HG03558 (cell line): ENCODE measurements at regions not wholly inside any gene's neighbourhood (a gene's known extent, or its start where the extent isn't known, plus 50 kb on each side); places are given as distances from the start of the nearest gene placed in this dataset.
"Not testable (repeated sequence)": the region's sequence is repeated elsewhere in the genome, so short reads cannot be mapped to it uniquely, and the experiment has no call there.

ENCODE experiments used
- ATAC-seq: cut with Tn5 transposase; IDR thresholded peaks from one replicate; pipeline ENCODE4 v1.9.1; 2021; ENCODE audit warnings: moderate number of reproducible peaks; ENCODE audit not compliant: unreplicated experiment; ENCODE audit errors: extremely low read depth

GRCh38 chr10:4230036-4230435 lies 445.0 kb upstream of the KLF6 start:
- no peak for ATAC-seq

DNA sequence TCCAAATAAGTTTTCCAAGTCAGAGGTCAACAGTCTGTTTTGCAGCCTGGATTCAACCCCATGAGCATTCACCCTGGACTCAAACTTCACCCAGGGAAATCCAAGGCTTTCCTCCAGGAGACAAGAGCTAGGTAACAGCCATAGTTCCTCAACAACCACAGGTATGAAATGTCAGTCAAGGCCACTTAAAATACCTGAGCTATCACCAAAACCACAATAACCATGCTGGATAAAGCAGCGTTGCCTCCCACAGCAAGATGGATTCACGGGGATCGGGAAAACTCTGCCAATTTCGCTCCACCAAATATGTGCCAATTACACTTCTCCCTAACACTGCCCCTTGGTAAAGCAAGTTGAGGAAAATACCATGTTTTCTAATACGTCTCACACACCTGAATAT lies 444.1 kb upstream of the KLF6 start:
- ATAC-seq, result no peak

DNA sequence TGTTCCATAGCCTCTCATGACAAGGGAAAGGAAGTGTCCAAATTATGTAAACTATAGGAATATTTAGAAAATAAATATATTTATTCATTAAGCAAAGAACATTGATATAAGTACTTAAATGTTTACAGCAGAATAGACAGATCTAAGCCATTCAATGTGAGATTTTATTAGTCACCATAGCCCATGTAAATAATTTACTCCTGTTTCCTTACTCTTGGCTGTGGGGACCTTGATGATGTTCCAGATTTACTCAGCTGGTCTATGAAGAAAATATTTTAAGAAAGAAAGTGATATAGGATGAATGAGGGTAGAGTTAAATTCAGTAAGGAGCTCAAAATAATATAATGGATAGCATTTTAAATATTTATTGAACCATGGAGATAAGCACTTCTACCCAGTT lies 442.6 kb upstream of the KLF6 start:
- no peak for ATAC-seq

DNA sequence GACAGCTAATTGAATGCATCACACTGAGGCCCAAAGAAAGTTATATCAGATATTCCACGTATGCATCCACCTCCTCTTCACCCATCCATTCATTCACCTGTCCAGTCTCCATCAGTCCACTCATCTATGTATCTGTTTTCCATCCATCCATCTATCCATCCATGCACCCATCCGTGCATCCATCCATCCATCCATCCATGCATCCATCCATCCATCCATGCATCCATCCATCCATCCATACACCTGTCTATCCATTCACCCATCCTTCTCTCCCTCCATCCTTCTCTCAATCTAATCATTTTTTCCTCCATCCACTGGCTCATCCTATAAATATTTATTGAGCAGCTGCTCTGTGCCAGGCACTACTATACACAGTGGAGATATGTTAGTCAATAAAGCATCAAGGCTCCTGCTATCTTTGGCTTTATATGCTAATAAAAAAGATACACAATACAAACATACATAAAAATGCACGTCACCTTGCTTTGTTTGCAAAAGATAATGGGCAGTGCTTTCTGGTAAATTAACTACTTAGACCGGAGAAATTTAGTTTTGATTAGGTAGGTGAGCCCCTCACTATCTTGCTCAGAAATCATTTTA lies 442.0 kb upstream of the KLF6 start:
- no peak for ATAC-seq

- no peak for ATAC-seq
Measured at GRCh38 chr10:4224178-4224577, 439.2 kb upstream of the KLF6 start.

DNA sequence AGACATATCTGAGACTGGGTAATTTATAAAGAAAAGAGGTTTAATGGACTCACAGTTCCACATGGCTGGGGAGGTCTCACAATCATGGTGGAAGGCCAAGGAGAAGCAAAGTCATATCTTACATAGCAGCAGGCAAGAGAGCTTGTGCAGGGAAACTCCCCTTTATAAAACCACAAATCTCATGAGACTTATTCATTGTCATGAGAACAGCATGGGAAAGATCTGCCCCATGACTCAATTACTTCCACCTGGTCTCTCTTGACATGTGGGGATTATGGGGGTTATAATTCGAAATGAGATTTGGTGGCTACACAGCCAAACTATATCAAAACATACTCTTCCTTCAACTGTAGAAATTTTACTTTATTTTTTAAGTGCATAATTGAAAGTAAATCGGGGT lies 436.3 kb upstream of the KLF6 start:
- ATAC-seq, result not testable (repeated sequence)

DNA sequence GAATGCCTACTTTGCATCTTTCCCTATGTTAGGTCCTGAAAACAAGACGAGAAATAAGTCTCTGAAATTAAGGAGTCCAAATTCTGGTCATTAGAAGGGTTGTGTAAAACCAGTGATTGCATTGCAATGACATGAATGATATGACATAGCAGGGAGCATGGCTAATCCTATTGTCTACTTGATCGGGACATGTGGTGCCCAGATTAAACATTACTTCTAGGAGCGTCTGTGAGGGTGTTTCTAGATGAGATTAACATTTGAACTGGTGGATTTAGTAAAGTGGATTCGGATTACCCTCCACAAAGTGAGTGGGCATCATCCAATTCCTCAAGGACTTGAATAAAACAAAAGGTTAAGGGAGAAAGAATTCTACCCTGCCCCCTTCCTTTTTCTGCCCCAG lies 434.9 kb upstream of the KLF6 start:
- no peak for ATAC-seq

GRCh38 chr10:4217653-4218052 lies 432.6 kb upstream of the KLF6 start:
- ATAC-seq, result no peak

DNA sequence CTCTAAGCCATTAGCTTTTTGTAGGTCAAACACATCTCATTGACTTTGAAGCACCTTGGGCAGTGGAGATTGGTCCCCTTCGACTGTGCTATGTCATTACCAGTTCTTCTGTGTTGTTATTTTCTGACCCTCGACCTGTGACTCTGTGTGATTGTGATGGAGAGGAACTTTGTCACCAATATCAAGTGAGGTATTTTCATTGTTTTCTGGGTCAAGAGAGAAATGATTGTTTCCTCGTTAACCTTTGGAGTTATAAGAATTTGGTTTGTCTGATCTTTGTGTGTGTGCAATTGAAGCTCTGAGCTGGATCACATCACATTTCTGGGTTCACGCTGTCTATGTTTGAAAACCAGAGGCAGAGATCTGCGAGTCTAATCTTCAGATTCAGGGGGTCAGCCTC lies 432.2 kb upstream of the KLF6 start:
- ATAC-seq, result no peak

- ATAC-seq, result no peak
Measured at GRCh38 chr10:4216726-4217125, 431.7 kb upstream of the KLF6 start.

DNA sequence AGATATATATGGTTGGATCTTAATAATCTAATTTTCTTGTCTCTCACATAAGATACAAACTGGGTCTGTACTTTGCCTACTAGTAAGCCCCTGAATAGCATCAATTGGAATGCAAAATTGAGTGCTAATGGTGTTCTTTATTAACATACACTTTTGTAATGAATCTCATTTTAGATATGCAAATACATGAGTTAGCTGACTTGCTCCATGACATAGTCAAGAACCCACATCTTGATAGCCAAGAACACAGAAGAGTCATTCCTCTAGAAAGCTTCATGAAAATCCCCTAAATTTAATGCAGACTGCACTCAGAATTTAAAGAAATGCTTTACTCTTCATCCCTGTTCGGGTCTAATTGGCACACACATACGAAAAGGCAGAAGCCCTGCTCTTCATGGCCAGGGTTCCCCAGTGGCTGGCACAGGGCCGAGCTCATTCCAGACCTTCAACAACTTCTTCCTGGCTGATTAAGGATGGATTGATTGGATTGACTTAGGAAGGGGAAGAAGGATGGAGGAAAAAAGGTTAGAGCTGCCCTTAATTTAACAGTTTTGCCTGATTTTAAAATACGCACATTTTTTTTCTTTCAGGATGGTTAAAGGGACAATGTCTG lies 431.1 kb upstream of the KLF6 start:
- no peak for ATAC-seq

GRCh38 chr10:4215485-4215884 lies 430.5 kb upstream of the KLF6 start:
- ATAC-seq, result no peak

DNA sequence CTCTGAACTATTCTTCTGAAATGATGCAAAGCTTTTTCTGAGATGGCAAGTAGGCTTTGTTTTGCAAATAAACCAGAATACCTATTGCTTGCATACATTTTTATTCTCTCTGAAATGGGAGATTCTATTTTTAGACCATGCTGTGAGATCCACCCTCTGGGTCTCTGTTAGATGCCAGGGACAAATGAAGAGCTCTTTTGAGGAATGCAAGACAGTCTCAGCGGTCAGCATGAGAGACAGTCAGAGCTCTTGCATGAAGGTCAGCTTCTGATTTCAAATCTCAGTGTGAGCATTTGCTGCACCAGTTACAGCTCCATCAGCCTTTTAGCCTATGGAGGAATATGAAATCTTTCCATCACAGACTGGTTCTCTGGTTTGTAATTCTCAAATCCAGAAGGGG lies 429.9 kb upstream of the KLF6 start:
- ATAC-seq, result no peak

DNA sequence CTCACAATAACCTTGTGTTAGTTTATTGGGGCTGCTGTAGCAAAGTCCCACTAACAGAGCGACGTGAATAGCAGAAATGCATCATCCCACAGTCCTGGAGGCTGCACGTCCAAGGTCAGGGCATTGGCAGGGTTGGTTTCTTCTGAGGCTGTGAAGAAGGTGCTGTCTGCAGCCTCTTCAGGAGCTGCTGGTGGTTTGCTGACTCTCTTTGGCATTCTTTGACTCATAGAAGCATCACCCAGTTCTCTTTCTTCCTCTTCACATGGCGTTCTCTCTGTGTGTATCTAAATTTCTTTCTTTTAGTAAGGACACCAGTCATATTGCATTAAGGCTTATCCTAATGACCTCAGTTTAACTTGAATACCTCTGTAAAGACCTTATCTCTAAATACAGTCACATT lies 428.4 kb upstream of the KLF6 start:
- no peak for ATAC-seq

- ATAC-seq, result no peak
Measured at GRCh38 chr10:4212111-4212630, 427.2 kb upstream of the KLF6 start.

GRCh38 chr10:4208499-4208898 lies 423.5 kb upstream of the KLF6 start:
- ATAC-seq, result no peak

GRCh38 chr10:4205113-4205512 lies 420.1 kb upstream of the KLF6 start:
- no peak for ATAC-seq

DNA sequence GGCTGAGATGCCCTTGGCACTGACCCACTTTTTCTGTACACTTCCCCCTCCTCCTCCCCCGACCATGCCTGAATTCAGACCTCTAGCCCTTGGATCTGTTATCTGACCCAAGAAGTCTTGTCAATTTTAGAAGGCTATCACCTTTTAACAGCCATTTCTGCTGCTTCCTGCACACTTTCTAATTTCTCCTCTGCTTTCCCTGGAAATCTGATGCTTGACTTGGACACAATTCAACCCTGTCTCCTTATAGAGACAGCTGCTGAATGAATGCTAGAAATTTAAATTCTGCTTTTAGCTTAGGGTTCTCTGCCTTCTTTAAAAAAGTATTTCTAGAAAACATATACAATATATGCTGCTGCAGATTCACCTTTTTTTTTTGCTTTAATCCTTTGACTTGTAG lies 417.9 kb upstream of the KLF6 start:
- ATAC-seq, result no peak

DNA sequence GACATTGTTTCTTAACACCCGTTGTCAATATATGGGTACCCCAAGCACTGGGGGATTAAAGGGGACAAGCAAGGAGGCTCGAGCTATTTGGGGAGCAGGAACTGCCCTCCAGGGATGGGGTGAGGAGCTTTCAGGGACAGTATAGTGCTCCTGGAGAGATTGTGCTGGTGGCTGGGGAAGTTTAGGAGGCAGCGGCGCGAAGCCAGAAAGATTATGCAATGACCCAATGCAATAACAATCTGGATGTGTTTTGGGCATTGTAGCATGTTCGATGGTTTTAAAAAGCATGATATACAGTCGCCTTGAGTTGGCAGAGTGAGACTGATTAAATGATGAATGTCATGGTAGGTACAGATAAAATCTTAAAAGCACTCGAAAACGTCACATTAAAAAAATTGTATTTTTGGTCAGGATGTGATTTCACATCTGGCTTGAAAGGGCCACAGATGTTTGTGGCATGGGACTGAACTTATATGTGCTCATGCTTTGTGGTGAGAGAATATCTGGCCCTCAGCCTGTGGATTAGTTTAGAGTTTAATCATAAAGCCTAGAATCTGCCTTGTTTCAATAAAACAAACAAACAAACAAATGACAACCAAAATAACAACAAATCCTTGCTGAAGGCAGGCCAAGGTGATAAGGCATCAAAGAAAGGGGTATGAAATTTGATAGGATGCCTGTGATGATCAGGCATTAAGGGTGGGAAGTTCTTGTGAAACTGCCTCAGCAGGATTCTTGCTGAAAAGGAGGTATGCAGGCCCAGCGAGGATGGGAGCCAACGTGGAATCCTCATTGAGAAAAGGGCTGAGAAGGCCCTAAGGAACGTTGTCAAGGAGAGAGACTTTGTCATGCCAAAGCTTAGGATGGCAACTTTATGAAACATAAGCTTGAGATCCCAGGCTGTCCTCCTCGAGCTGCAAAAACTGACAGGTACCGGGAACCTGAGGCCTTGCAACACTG lies 417.1 kb upstream of the KLF6 start:
- no peak for ATAC-seq

DNA sequence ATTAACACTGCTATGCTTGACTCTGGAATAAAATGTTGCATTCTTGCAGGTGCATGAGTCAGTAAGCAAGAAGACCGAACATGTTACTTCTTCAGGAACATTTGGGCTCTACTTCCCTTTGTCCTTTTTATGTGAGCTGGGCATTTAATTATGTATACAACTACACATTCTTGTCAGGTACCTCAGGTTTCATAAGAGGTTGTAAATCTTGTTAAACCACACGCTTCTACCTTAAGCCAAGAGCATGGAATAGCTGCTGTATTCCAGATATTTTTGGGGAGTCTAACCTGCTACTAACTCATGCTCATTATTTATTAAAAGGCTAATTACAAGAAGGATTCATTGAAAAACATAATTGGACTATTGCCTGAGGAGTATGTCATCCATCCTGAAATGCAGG lies 414.2 kb upstream of the KLF6 start:
- no peak for ATAC-seq

GRCh38 chr10:4198216-4198615 lies 413.2 kb upstream of the KLF6 start:
- ATAC-seq, result no peak
